ENCODE measurements at regions not wholly inside any gene's neighbourhood (a gene's known extent, or its start where the extent isn't known, plus 50 kb on each side); places are given as distances from the start of the nearest gene placed in this dataset.
"Not testable (repeated sequence)": the region's sequence is repeated elsewhere in the genome, so short reads cannot be mapped to it uniquely, and the experiment has no call there.

GRCh38 chr2:77793500-77793899 lies 271.3 kb upstream of the LRRTM4 start:
- not testable (repeated sequence) for H3K4me1 ChIP-seq (ENCODE audit: control insufficient read depth, insufficient read depth, low read length); H3K36me3 ChIP-seq (ENCODE audit: control insufficient read depth, insufficient read depth, low read length); H3K4me3 ChIP-seq (ENCODE audit: insufficient read depth, low read depth, low read length); H3K27me3 ChIP-seq (ENCODE audit: control insufficient read depth, insufficient read depth, low read length, poor library complexity, severe bottlenecking); H3K27ac ChIP-seq (ENCODE audit: insufficient read depth, low read depth, low read length, poor library complexity, severe bottlenecking); H3K9me3 ChIP-seq (ENCODE audit: control insufficient read depth, low read length)
- WGBS, 2 experiments, result no CpG with 5 or more reads among the region's 2 CpGs

GRCh38 chr2:77796397-77796796 lies 274.2 kb upstream of the LRRTM4 start:
- Histone ChIP-seq H3K36me3 (ENCODE audit: control insufficient read depth, insufficient read depth, low read length) (no peaks in the 10 kb centered on the region), H3K27me3 (ENCODE audit: control insufficient read depth, insufficient read depth, low read length, poor library complexity, severe bottlenecking) (no peaks in the 10 kb centered on the region), H3K4me3 (ENCODE audit: insufficient read depth, low read depth, low read length) (no peak overlapping the region), H3K4me1 (ENCODE audit: control insufficient read depth, insufficient read depth, low read length) (no peaks in the 10 kb centered on the region), H3K9me3 (ENCODE audit: control insufficient read depth, low read length) (no peaks in the 10 kb centered on the region), H3K27ac (ENCODE audit: insufficient read depth, low read depth, low read length, poor library complexity, severe bottlenecking) (no peak overlapping the region)
- 100% methylated on average over 2 of the region's 2 CpGs; no CpG with 5 or more reads in 1 of the 2 experiments for WGBS, 2 experiments

DNA sequence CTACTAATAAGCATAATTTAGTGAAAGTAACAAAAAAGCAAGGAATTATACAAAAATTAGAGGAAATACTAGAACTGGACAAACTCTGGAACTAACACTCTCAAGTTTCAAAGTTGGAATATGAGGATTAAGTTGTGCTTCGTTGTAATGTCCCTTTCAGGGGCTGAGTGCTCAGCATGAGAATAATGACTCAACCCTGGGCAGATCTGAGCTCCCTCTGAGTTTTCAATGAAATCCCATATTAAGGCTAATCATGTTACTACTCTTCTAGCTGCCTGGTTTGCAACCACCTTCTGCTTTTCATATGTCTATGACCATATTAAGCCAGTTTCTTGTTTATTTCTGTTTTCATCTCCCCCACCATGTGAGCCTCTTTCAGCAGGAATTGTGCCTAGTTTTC lies 274.9 kb upstream of the LRRTM4 start:
- no peak overlapping the region for H3K4me3 ChIP-seq (ENCODE audit: insufficient read depth, low read depth, low read length)
- no peaks in the 10 kb centered on the region for H3K36me3 ChIP-seq (ENCODE audit: control insufficient read depth, insufficient read depth, low read length)
- 0 to 28% methylated on average over 1 of the region's 1 CpG for WGBS, 2 experiments
- H3K27ac ChIP-seq (ENCODE audit: insufficient read depth, low read depth, low read length, poor library complexity, severe bottlenecking), result no peak overlapping the region
- no peaks in the 10 kb centered on the region for H3K4me1 ChIP-seq (ENCODE audit: control insufficient read depth, insufficient read depth, low read length)
- H3K9me3 ChIP-seq (ENCODE audit: control insufficient read depth, low read length), result no peaks in the 10 kb centered on the region
- H3K27me3 ChIP-seq (ENCODE audit: control insufficient read depth, insufficient read depth, low read length, poor library complexity, severe bottlenecking), result no peaks in the 10 kb centered on the region

DNA sequence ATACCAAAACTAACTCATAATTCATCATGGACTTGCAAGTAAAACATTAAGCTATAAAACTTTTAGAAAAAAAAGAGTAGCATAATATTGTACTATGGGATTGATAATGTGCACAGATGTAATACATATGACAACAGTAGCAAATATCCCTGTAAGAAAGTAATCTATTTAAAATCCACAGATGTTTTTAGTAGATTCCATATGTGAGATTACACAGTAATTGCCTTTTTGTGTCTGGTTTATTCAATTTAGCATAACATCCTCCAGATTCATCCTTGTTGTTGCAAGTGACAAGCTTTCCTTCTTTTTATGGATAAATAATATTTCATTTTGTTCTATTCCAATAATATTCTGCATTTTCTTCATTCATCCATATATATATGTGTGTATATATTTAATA lies 278.2 kb upstream of the LRRTM4 start:
- no peaks in the 10 kb centered on the region for H3K9me3 ChIP-seq (ENCODE audit: control insufficient read depth, low read length)
- H3K27me3 ChIP-seq (ENCODE audit: control insufficient read depth, insufficient read depth, low read length, poor library complexity, severe bottlenecking), result no peaks in the 10 kb centered on the region
- no peak overlapping the region for H3K4me3 ChIP-seq (ENCODE audit: insufficient read depth, low read depth, low read length)
- no peaks in the 10 kb centered on the region for H3K36me3 ChIP-seq (ENCODE audit: control insufficient read depth, insufficient read depth, low read length)
- H3K27ac ChIP-seq (ENCODE audit: insufficient read depth, low read depth, low read length, poor library complexity, severe bottlenecking), result no peak overlapping the region
- H3K4me1 ChIP-seq (ENCODE audit: control insufficient read depth, insufficient read depth, low read length), result no peaks in the 10 kb centered on the region

GRCh38 chr2:77807531-77808215 lies 285.5 kb upstream of the LRRTM4 start:
- H3K9me3 ChIP-seq (ENCODE audit: control insufficient read depth, low read length), result no peaks in the 10 kb centered on the region
- no peak overlapping the region for H3K4me3 ChIP-seq (ENCODE audit: insufficient read depth, low read depth, low read length)
- no peak overlapping the region for H3K27ac ChIP-seq (ENCODE audit: insufficient read depth, low read depth, low read length, poor library complexity, severe bottlenecking)
- 84 to 93% methylated on average over 6 to 7 of the region's 7 CpGs for WGBS, 2 experiments
- no peaks in the 10 kb centered on the region for H3K4me1 ChIP-seq (ENCODE audit: control insufficient read depth, insufficient read depth, low read length)
- H3K27me3 ChIP-seq (ENCODE audit: control insufficient read depth, insufficient read depth, low read length, poor library complexity, severe bottlenecking), result no peaks in the 10 kb centered on the region
- H3K36me3 ChIP-seq (ENCODE audit: control insufficient read depth, insufficient read depth, low read length), result no peaks in the 10 kb centered on the region

GRCh38 chr2:77808599-77808998 lies 286.4 kb upstream of the LRRTM4 start:
- H3K27ac ChIP-seq (ENCODE audit: insufficient read depth, low read depth, low read length, poor library complexity, severe bottlenecking), result no peak overlapping the region
- H3K4me1 ChIP-seq (ENCODE audit: control insufficient read depth, insufficient read depth, low read length), result no peaks in the 10 kb centered on the region
- no peaks in the 10 kb centered on the region for H3K9me3 ChIP-seq (ENCODE audit: control insufficient read depth, low read length)
- no peak overlapping the region for H3K4me3 ChIP-seq (ENCODE audit: insufficient read depth, low read depth, low read length)
- no peaks in the 10 kb centered on the region for H3K27me3 ChIP-seq (ENCODE audit: control insufficient read depth, insufficient read depth, low read length, poor library complexity, severe bottlenecking)
- no peaks in the 10 kb centered on the region for H3K36me3 ChIP-seq (ENCODE audit: control insufficient read depth, insufficient read depth, low read length)
- 89 to 92% methylated on average over 6 of the region's 6 CpGs for WGBS, 2 experiments

GRCh38 chr2:77813599-77813998 lies 291.4 kb upstream of the LRRTM4 start:
- Histone ChIP-seq H3K27me3 (ENCODE audit: control insufficient read depth, insufficient read depth, low read length, poor library complexity, severe bottlenecking) (no peaks in the 10 kb centered on the region), H3K36me3 (ENCODE audit: control insufficient read depth, insufficient read depth, low read length) (no peaks in the 10 kb centered on the region), H3K27ac (ENCODE audit: insufficient read depth, low read depth, low read length, poor library complexity, severe bottlenecking) (no peak overlapping the region)

GRCh38 chr2:77816618-77817017 lies 294.4 kb upstream of the LRRTM4 start:
- 94 to 100% methylated on average over 1 of the region's 1 CpG for WGBS, 2 experiments

More at GRCh38 chr2:77813599-77813998, 291.4 kb upstream of the LRRTM4 start:
- Histone ChIP-seq H3K4me3 (ENCODE audit: insufficient read depth, low read depth, low read length) (no peak overlapping the region), H3K4me1 (ENCODE audit: control insufficient read depth, insufficient read depth, low read length) (no peaks in the 10 kb centered on the region), H3K9me3 (ENCODE audit: control insufficient read depth, low read length) (no peaks in the 10 kb centered on the region)

DNA sequence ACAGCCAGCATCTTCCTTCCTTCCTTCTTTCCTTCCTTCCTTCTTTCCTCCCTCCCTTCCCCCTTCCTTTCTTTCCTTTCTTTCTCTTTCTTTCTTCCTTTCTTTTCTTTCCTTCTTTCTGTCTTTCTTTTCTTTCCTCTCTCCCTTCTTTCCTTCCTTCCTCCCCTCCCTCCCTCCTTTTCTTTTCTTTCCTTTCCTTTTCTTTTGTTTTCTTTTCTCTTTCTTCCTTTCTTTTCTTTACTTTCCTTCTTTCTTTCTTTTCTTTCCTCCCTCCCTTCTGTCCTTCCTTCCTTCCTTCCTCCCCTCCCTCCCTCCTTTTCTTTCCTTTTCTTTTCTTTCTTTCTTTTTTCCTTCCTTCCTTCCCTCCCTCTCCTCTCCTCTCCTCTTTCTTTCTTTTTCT lies 296.0 kb upstream of the LRRTM4 start:
- H3K4me3 ChIP-seq (ENCODE audit: insufficient read depth, low read depth, low read length), result no peak overlapping the region

More at GRCh38 chr2:77816618-77817017, 294.4 kb upstream of the LRRTM4 start:
- no peaks in the 10 kb centered on the region for H3K4me1 ChIP-seq (ENCODE audit: control insufficient read depth, insufficient read depth, low read length)
- no peaks in the 10 kb centered on the region for H3K9me3 ChIP-seq (ENCODE audit: control insufficient read depth, low read length)
- no peak overlapping the region for H3K27ac ChIP-seq (ENCODE audit: insufficient read depth, low read depth, low read length, poor library complexity, severe bottlenecking)
- no peak overlapping the region for H3K4me3 ChIP-seq (ENCODE audit: insufficient read depth, low read depth, low read length)
- H3K27me3 ChIP-seq (ENCODE audit: control insufficient read depth, insufficient read depth, low read length, poor library complexity, severe bottlenecking), result no peaks in the 10 kb centered on the region
- no peaks in the 10 kb centered on the region for H3K36me3 ChIP-seq (ENCODE audit: control insufficient read depth, insufficient read depth, low read length)

GRCh38 chr2:77823028-77823427 lies 300.9 kb upstream of the LRRTM4 start:
- WGBS, 2 experiments, result 90 to 97% methylated on average over 2 of the region's 2 CpGs
- no peaks in the 10 kb centered on the region for H3K9me3 ChIP-seq (ENCODE audit: control insufficient read depth, low read length)
- H3K4me3 ChIP-seq (ENCODE audit: insufficient read depth, low read depth, low read length), result no peak overlapping the region
- H3K4me1 ChIP-seq (ENCODE audit: control insufficient read depth, insufficient read depth, low read length), result no peaks in the 10 kb centered on the region
- H3K27me3 ChIP-seq (ENCODE audit: control insufficient read depth, insufficient read depth, low read length, poor library complexity, severe bottlenecking), result no peaks in the 10 kb centered on the region
- no peaks in the 10 kb centered on the region for H3K36me3 ChIP-seq (ENCODE audit: control insufficient read depth, insufficient read depth, low read length)
- H3K27ac ChIP-seq (ENCODE audit: insufficient read depth, low read depth, low read length, poor library complexity, severe bottlenecking), result no peak overlapping the region

More for the DNA sequence above, 296.0 kb upstream of the LRRTM4 start:
- Histone ChIP-seq H3K36me3 (ENCODE audit: control insufficient read depth, insufficient read depth, low read length) (no peaks in the 10 kb centered on the region), H3K27ac (ENCODE audit: insufficient read depth, low read depth, low read length, poor library complexity, severe bottlenecking) (no peak overlapping the region), H3K4me1 (ENCODE audit: control insufficient read depth, insufficient read depth, low read length) (no peaks in the 10 kb centered on the region), H3K27me3 (ENCODE audit: control insufficient read depth, insufficient read depth, low read length, poor library complexity, severe bottlenecking) (no peaks in the 10 kb centered on the region), H3K9me3 (ENCODE audit: control insufficient read depth, low read length) (no peaks in the 10 kb centered on the region)

GRCh38 chr2:77831060-77831459 lies 308.9 kb upstream of the LRRTM4 start:
- 96 to 97% methylated on average over 2 of the region's 2 CpGs for WGBS, 2 experiments
- Histone ChIP-seq H3K27ac (ENCODE audit: insufficient read depth, low read depth, low read length, poor library complexity, severe bottlenecking) (no peak overlapping the region), H3K4me1 (ENCODE audit: control insufficient read depth, insufficient read depth, low read length) (no peaks in the 10 kb centered on the region), H3K27me3 (ENCODE audit: control insufficient read depth, insufficient read depth, low read length, poor library complexity, severe bottlenecking) (no peaks in the 10 kb centered on the region), H3K9me3 (ENCODE audit: control insufficient read depth, low read length) (no peaks in the 10 kb centered on the region), H3K4me3 (ENCODE audit: insufficient read depth, low read depth, low read length) (no peak overlapping the region), H3K36me3 (ENCODE audit: control insufficient read depth, insufficient read depth, low read length) (peaks cover 3% of the 10 kb centered on the region)
